CD14-positive monocyte (primary cell): ENCODE measurements at regions not wholly inside any gene's neighbourhood (a gene's known extent, or its start where the extent isn't known, plus 50 kb on each side); places are given as distances from the start of the nearest gene placed in this dataset.

Experiments used
- DNase-seq, 3 donors: peaks; one replicate each; pipeline ENCODE4 v3.0.0-alpha.2; 2011 to 2022
- H2AFZ ChIP-seq: 2 replicates; pipeline ENCODE4 v1.6.0; 2012; ENCODE audit warnings: mild to moderate bottlenecking, low read depth, low read length, inconsistent platforms; ENCODE audit not compliant: insufficient read depth, poor library complexity, severe bottlenecking
- H3K27ac ChIP-seq, 2 donors: 1 replicate in 1 of 2; 2 replicates in 1 of 2; pipeline ENCODE4 v1.5.1; 2012 to 2013; ENCODE audit warnings: low read length in 2 of 2, control low read depth in 1 of 2, inconsistent platforms in 1 of 2, low read depth in 1 of 2, mild to moderate bottlenecking in 1 of 2
- H3K27me3 ChIP-seq, 2 donors: one replicate each; pipeline versions ENCODE4 v1.6.0 to v1.6.1; 2011 to 2013; ENCODE audit warnings: low read length in 2 of 2; ENCODE audit not compliant: control insufficient read depth in 2 of 2, insufficient read depth in 2 of 2
- H3K36me3 ChIP-seq, 2 donors: replicated peaks in 1 of 2; 1 replicate in 1 of 2; 2 replicates in 1 of 2; pipeline versions ENCODE4 v1.5.1 to v1.6.1; 2012 to 2013; ENCODE audit warnings: low read length in 2 of 2, control low read depth in 1 of 2, inconsistent platforms in 1 of 2, mild to moderate bottlenecking in 1 of 2; ENCODE audit not compliant: insufficient read depth in 2 of 2, control insufficient read depth in 1 of 2
- H3K4me1 ChIP-seq, 2 donors: 1 replicate in 1 of 2; 2 replicates in 1 of 2; pipeline versions ENCODE4 v1.5.1 to v1.6.1; 2012 to 2013; ENCODE audit warnings: low read length in 2 of 2, control low read depth in 1 of 2, inconsistent platforms in 1 of 2, mild to moderate bottlenecking in 1 of 2, moderate library complexity in 1 of 2; ENCODE audit not compliant: insufficient read depth in 2 of 2, control insufficient read depth in 1 of 2
- H3K4me2 ChIP-seq: replicated peaks from 2 replicates; pipeline ENCODE3; 2012; ENCODE audit warnings: low read length, moderate library complexity, mild to moderate bottlenecking; ENCODE audit not compliant: poor library complexity, severe bottlenecking; ENCODE audit errors: extremely low read depth
- H3K4me3 ChIP-seq, 3 experiments: fragments of 200-600 bp in 1 of 3; sonication (generic) in 1 of 3; replicated peaks in 1 of 3; 1 replicate in 2 of 3; 2 replicates in 1 of 3; pipeline ENCODE4 v1.5.1; 2011 to 2013; ENCODE audit warnings: low read length in 3 of 3, mild to moderate bottlenecking in 3 of 3, control low read depth in 2 of 3, low read depth in 2 of 3, inconsistent platforms in 1 of 3, moderate library complexity in 1 of 3
- H3K79me2 ChIP-seq: 2 replicates; pipeline ENCODE4 v1.6.0; 2012; ENCODE audit warnings: mild to moderate bottlenecking, control low read depth, inconsistent platforms, low read length, moderate library complexity; ENCODE audit not compliant: insufficient read depth
- H3K9ac ChIP-seq: 2 replicates; pipeline ENCODE4 v1.6.0; 2017; ENCODE audit warnings: low read length, mild to moderate bottlenecking; ENCODE audit not compliant: insufficient read depth, poor library complexity, severe bottlenecking
- H3K9me3 ChIP-seq, 2 donors: replicated peaks in 1 of 2; 1 replicate in 1 of 2; 2 replicates in 1 of 2; pipeline versions ENCODE4 v1.5.1 to v1.6.1; 2012 to 2013; ENCODE audit warnings: low read length in 2 of 2, control low read depth in 1 of 2; ENCODE audit not compliant: control insufficient read depth in 1 of 2, insufficient read depth in 1 of 2
- H4K20me1 ChIP-seq: 2 replicates; pipeline ENCODE4 v1.6.0; 2012; ENCODE audit warnings: mild to moderate bottlenecking, low read length, control low read depth, moderate library complexity; ENCODE audit not compliant: insufficient read depth
- H3K27ac Mint-ChIP-seq, 7 donors: one replicate each; pipeline ENCODE4 v1.8.0; 2020; ENCODE audit warnings: mild to moderate bottlenecking in 7 of 7, mixed read lengths in 7 of 7, moderate library complexity in 6 of 7, inconsistent platforms in 2 of 7
- H3K27me3 Mint-ChIP-seq, 3 donors: one replicate each; pipeline ENCODE4 v1.8.0; 2021 to 2022; ENCODE audit warnings: low read depth in 3 of 3, mild to moderate bottlenecking in 3 of 3, mixed read lengths in 3 of 3, moderate library complexity in 3 of 3, inconsistent platforms in 1 of 3
- H3K36me3 Mint-ChIP-seq, 2 donors: one replicate each; pipeline ENCODE4 v1.8.0; 2020; ENCODE audit warnings: mixed read lengths in 2 of 2, inconsistent platforms in 1 of 2, mild to moderate bottlenecking in 1 of 2
- H3K4me1 Mint-ChIP-seq: one replicate; pipeline ENCODE4 v1.8.0; 2020; ENCODE audit warnings: mild to moderate bottlenecking, mixed read lengths
- H3K4me3 Mint-ChIP-seq, 2 donors: one replicate each; pipeline ENCODE4 v1.8.0; 2020; ENCODE audit warnings: mild to moderate bottlenecking in 2 of 2, mixed read lengths in 2 of 2, moderate library complexity in 1 of 2
- H3K9me3 Mint-ChIP-seq, 7 donors: one replicate each; pipeline ENCODE4 v1.8.0; 2020 to 2022; ENCODE audit warnings: mixed read lengths in 7 of 7, mild to moderate bottlenecking in 6 of 7, moderate library complexity in 6 of 7, inconsistent platforms in 2 of 7
- WGBS: methylation state at CpG from one replicate; pipeline ENCODE4 v1.1.5; 2013; ENCODE audit warnings: missing lambda C conversion rate; ENCODE audit not compliant: insufficient coverage; 5-methylcytosine and 5-hydroxymethylcytosine counted together
- intact Hi-C, 2 donors: fragments of 100-400 bp; cut with micrococcal nuclease; formaldehyde crosslinking; loops; one replicate each; pipeline versions ENCODE4 v1.15.0 to v1.15.1; 2023
- TF ChIP-seq, protein P1 (sequence below): fragments of 200-600 bp; IDR thresholded peaks from one replicate; pipeline ENCODE4 v1.8.0; 2022; ENCODE audit warnings: antibody characterized with exemption, mild to moderate bottlenecking

GRCh38 chr15:26453914-26454313 lies 319.0 kb downstream of the GABRB3 start:
- H3K36me3 Mint-ChIP-seq = no peaks in the 10 kb centered on the region
- Histone ChIP-seq H3K27ac (no peak overlapping the region), H3K9me3 (peaks cover 54 to 76% of the 10 kb centered on the region in 2 donors), H3K36me3 (no peaks in the 10 kb centered on the region), H3K4me2 (no peak overlapping the region), H3K4me3 (no peak overlapping the region), H4K20me1 (no peaks in the 10 kb centered on the region), H3K9ac (no peak overlapping the region), H3K79me2 (no peaks in the 10 kb centered on the region), H3K4me1 (no peaks in the 10 kb centered on the region), H2AFZ (no peak overlapping the region), H3K27me3 (no peaks in the 10 kb centered on the region)
- no peak for DNase-seq
- no peak overlapping the region for H3K4me3 Mint-ChIP-seq
- H3K27ac Mint-ChIP-seq = no peak overlapping the region
- peaks cover 12 to 38% (median 29%) of the 10 kb centered on the region in 7 donors for H3K9me3 Mint-ChIP-seq
- H3K27me3 Mint-ChIP-seq = no peaks in the 10 kb centered on the region
- no CpG with 5 or more reads among the region's 2 CpGs for WGBS
- TF ChIP-seq, protein P1, sequence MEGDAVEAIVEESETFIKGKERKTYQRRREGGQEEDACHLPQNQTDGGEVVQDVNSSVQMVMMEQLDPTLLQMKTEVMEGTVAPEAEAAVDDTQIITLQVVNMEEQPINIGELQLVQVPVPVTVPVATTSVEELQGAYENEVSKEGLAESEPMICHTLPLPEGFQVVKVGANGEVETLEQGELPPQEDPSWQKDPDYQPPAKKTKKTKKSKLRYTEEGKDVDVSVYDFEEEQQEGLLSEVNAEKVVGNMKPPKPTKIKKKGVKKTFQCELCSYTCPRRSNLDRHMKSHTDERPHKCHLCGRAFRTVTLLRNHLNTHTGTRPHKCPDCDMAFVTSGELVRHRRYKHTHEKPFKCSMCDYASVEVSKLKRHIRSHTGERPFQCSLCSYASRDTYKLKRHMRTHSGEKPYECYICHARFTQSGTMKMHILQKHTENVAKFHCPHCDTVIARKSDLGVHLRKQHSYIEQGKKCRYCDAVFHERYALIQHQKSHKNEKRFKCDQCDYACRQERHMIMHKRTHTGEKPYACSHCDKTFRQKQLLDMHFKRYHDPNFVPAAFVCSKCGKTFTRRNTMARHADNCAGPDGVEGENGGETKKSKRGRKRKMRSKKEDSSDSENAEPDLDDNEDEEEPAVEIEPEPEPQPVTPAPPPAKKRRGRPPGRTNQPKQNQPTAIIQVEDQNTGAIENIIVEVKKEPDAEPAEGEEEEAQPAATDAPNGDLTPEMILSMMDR = no peak
- intact Hi-C loops = no loop called here
- no peaks in the 10 kb centered on the region for H3K4me1 Mint-ChIP-seq

- H4K20me1 ChIP-seq = no peaks in the 10 kb centered on the region
- no peak overlapping the region for H3K27ac ChIP-seq
- no peaks in the 10 kb centered on the region for H3K4me1 ChIP-seq
- Mint-ChIP-seq H3K4me1 (no peaks in the 10 kb centered on the region), H3K27me3 (no peaks in the 10 kb centered on the region), H3K36me3 (no peaks in the 10 kb centered on the region), H3K9me3 (peaks cover 11 to 28% (median 19%) of the 10 kb centered on the region in 7 donors), H3K4me3 (no peak overlapping the region), H3K27ac (no peak overlapping the region)
- peaks cover 48 to 60% of the 10 kb centered on the region in 2 donors for H3K9me3 ChIP-seq
- H3K36me3 ChIP-seq = no peaks in the 10 kb centered on the region
- no peak for DNase-seq
- intact Hi-C loops = no loop called here
- H3K27me3 ChIP-seq = no peaks in the 10 kb centered on the region
- H3K79me2 ChIP-seq = no peaks in the 10 kb centered on the region
- H3K9ac ChIP-seq = no peak overlapping the region
- H3K4me3 ChIP-seq = no peak overlapping the region
- no peak overlapping the region for H3K4me2 ChIP-seq
- WGBS = 94% methylated on average over 2 of the region's 6 CpGs
- no peak overlapping the region for H2AFZ ChIP-seq
- TF ChIP-seq, protein P1 = no peak
Observed at GRCh38 chr15:26451995-26452394, 320.9 kb downstream of the GABRB3 start.
